Amniotic stem cell (primary cell): ENCODE measurements at regions not wholly inside any gene's neighbourhood (a gene's known extent, or its start where the extent isn't known, plus 50 kb on each side); places are given as distances from the start of the nearest gene placed in this dataset.

Experiments used
- DNase-seq: peaks from one replicate; lab custom pipeline; 2025; lab: John Stamatoyannopoulos, UW

DNA sequence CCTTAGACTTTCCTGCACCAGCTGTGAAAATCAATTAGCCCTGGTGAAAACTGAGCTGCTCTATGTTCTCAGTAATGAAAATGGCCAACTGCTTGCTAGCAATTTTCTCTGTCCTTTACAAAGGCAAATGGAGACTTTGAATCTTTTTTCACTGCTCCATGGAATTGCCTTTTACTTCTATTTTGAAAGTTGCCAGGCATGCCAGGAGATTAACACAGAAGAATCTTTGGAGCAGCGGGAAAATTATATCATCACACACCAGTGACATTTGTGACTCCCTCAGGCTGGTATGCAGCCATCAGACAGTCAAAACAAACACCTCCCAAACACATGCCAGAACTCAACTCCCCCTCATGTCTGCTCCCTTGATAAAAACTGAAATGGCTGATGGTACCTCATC lies 872.0 kb upstream of the FLRT2 start:
- DNase-seq, result no peak

DNA sequence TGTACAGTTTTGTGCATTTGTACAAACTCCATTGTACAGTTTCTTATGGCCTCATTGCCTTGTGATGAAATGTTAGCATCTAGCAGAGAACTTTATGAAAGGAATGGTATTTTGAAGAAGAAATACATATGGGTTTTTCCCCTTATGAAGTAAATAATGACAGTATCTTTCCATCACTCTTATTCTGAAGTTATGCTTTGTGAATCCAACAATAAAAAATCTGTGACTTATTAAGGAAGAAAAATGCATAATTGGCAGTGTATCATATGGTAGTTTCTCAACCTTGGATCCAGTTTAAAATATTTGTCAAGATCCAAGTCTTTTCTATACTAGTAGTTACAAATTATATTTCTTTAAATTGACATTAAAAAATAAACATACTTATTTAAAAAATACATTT lies 859.1 kb upstream of the FLRT2 start:
- DNase-seq, result no peak

DNA sequence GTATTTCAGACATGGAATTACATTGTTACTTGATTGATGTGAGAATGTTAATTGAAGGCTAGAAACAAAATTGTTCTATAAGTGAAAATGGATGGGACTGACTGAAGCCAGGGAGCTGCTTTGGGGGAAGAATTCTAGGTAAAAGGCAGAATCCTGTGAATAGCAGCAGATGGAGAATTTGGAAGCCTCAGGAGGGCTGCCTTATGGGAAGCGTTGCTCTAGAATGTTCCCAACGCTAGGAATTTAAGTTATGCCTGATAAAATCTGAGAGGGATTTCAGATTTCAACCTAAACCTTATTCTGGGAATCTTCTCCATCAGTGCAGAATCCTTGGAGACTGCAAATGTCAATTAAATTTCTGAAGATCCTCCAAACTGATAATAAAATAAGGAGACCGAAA lies 858.2 kb upstream of the FLRT2 start:
- DNase-seq, result no peak

DNA sequence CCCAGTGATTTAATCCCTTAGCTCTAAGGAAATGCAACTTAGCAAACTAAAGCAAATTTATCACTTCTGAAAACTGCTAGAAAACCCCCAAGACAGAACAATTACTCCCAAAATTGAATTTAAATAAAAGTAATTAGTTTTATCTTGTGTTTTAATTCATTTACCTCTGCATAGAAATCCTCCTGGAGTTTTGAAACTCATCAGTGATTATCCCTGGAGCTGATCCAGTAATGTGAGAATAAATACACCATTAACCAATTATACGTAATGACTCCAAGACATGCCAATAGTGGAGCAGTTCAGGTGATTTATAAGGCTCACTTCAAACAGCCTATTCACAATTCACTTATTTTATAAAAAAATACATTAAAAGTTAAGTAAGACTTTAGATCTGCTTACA lies 855.3 kb upstream of the FLRT2 start:
- no peak for DNase-seq

DNA sequence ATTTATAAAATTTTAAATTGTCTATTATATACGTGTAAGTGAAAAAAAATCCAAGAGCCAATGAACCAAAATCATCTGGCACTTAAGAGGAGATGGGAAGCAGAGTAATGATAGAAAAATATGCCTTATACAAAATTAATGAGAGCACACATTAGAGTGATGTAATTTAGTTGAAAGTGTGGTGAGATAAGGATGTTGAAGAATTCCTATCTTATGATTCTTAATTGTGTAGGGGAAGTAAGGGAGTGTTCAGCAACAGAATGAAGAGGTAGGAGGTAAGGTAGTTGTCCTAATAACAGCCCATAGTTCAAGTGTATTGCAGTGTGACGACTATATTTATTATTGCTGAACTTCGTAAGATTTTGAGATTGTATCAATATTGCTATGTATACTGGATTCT lies 843.4 kb upstream of the FLRT2 start:
- no peak for DNase-seq

DNA sequence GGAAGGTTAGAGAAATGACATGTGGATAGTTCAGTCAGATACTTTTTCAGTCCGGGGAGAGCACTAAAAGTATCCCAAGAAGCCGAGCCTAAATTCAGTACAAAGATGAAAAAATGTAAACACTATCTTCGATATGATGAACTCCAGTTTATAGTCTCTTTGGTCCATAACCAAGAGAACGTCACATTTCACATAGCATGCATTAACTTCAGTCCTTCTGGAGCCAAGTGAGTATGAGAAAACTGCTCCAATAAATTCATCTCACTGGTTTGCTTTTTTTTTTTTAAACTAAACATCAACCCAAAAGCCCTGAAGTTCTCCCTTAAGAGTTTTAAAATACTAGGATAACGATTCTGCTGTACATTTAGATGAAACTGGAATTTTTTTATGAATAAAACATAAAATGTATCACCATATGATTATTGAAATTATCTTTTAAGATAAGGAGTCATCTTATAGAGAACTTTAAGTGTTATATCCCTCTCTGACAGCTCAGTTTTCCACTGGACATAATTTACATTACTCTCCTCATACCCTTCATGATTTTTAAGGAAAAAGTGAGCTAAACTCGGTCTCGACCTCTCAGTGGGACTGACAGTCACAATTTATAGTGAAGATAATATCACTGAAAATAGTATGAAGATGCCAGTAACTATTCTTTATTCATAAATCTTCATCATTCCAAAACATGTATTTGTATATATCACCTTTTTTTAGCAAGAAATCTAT lies 841.5 kb upstream of the FLRT2 start:
- DNase-seq, result no peak

DNA sequence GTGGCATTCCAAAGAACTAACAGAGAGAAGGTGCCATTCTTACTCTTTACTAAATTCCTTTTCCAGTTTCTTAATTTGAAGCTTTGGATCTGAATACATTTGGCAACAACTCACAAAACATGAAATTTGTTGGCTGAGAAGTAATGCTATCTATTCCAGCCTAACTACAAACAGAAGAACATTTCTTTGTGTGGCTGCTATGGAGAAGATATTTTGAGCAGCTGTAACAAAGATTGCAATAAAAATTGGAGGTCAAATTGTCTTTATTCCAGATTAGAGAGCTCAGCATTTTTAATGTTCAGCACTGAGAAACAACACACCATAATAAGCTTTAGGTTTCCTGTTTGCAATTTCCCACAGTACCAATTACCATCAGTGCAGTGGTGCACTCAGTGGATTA lies 835.8 kb upstream of the FLRT2 start:
- DNase-seq, result no peak

DNA sequence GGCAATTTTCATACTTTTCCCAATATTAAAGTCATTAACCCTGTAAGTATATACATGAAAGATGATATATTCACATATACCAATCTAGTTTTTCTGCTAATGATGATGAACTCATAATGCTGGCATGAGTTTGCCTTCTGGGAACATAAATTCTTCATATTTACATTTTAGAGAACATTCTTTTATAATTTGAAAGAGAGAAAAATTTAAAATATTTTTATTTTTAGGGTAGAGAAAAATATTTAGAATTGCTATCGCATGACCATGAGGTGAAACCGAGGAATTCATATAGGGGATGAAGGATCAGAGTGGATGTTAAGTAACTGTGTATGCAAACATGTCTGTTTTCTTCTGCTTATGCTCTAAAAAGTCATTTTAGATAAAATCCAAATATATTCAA lies 825.3 kb upstream of the FLRT2 start:
- no peak for DNase-seq

DNA sequence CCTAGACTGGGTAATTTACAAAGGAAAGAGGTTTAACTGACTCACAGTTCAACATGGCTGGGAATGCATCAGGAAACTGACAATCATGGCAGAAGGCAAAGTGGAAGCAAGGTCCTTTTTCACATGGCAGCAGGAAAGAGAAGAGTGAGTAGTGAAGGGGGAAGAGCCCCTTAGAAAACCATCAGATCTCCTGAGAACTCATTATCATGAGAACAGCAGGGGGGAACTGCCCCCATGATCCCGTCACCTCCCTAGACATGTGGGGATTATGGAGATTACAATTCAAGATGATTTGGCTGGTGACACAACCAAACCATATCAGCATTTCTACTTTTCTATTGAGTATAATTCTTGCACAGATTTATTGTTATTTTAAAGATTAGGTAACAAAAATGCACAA lies 822.1 kb upstream of the FLRT2 start:
- no peak for DNase-seq

DNA sequence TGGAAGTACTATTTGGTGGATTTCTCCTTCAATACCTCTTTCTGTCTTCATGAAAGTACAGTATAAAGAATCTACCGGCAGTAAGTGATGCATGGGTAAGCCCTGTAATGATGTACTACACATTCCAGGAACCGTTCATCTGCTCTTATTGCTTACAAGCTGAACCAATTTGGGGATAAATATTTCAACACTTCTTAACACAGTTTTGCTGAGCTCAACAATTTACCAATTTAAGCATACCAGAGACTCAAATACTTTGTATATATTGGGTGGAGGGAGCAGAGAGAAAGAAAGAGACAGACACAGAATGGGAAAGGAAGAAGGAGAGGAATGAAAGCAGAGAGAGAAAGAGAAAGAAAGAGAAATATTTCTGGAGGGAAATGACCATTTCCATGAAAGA lies 821.1 kb upstream of the FLRT2 start:
- no peak for DNase-seq

DNA sequence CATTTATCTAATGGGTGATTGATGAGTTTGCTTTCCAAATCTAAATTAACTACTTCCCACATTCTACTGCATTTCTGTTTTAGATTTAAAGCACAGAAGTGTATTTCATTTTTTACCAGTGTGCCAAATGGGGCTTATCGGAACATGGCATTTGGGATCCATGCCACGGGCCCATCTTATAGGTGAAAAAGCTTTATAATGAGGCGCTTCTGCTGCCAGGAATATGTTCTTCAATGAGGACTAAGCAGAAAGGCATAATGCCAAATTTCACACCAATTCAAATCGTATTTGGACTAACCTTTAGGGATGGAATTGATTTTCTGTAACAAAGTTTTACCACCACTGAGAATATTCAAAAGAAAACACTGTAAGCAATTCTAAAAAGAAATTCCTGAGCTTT lies 803.5 kb upstream of the FLRT2 start:
- no peak for DNase-seq

DNA sequence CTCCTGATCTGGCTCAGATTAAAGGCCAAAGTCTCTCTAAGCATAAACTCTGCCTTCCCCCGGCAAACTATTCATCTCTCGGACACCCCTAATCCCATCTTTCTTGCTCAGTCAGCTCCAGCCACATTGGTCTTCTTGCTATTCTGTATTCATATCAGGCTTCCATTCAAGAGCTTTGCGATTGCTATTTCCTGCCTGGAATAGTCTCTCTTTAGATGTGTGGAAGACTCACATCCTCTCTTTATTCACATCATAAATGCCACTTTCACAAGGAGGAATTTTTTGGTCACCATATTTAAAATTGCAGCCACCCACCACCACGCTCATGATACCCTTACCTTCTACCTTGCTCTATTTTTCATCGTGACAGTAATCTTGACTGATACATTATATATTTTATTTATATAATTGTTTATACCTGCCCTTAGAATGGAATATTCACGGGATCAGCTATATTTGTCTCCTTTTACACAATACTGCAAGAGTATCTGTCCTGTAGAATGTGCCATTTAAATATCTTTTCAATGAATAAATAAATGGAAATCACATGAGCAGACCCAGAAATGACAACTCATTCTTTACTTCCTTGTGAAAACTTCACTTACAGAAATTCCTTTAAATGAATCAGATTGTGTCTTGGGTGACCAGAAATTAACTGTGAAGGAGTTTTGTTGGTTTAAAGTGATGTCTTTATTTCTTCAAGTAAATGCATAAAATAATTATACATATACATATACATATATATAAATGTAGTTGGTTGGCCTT lies 780.6 kb upstream of the FLRT2 start:
- DNase-seq, result no peak

DNA sequence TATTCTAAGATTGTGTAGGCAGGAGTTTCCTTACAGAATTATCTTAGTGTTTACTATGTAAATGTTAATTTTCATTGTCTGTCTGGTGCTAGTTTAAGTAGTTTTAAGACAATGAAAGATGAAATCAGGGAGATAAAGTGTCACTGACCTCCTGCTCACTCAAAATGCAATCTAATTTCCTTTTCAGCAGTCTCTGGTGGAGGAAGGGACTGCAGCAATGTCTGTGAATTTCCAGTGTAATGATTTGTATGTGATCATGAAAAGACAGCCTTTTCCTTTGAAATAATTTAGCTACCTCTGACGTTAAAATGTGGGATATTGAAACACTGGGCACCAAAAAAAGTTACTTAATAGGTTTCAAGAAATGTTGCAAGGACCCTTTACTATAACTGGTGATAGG lies 779.7 kb upstream of the FLRT2 start:
- no peak for DNase-seq

DNA sequence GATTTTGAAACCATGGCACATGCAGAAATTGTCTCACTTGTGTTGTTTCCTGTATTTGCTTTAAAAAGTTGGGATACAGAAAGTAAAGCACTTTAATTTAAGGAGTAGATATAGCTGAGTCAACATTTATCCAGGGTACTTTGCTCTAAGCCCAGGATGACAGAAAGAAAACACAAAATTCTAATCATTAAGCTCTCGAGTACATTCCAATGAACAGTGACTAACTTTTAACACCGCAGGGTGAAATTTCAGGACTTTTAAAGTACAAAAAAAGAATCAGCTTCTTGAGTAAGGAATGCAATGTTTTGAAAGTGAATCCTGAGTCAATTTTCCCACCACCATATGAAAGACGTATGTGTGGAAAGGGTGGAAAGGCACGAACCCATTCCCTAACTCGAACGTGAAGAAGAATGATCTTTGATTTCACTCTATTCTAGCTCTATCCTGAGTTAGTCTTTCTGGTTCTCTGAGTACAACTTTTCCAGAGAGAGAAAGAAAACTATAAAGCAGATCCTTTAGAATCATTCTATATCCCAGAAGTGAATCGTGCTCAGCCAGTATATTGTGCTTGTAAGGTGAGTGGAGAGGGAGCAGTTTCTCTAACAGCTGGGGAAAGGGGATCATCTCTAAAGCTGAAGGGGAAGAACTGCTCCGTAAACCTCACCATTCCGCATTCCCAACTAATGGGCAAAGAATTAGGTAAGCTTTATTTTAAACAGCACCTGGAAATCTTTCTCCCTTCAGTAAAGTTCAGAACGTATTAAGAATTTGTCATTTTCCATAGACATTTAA lies 779.0 kb upstream of the FLRT2 start:
- no peak for DNase-seq

DNA sequence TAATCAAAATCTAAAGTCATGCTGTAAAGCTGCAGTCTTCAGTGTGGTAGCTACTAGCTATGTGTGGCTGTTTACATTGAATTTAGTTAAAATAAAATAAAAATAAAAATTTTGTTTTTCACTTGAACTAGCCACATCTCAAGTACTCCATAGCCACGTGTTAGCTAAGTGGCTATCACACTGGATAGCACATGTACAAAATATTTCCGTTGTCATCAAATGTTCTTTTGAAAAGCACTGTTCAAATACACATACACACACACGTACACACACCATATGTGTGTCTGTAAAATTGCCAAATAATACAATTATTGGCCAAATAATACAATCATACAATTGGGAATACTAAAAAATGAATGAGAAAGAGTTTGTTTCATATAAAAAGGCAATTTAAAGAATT lies 778.2 kb upstream of the FLRT2 start:
- DNase-seq, result no peak

DNA sequence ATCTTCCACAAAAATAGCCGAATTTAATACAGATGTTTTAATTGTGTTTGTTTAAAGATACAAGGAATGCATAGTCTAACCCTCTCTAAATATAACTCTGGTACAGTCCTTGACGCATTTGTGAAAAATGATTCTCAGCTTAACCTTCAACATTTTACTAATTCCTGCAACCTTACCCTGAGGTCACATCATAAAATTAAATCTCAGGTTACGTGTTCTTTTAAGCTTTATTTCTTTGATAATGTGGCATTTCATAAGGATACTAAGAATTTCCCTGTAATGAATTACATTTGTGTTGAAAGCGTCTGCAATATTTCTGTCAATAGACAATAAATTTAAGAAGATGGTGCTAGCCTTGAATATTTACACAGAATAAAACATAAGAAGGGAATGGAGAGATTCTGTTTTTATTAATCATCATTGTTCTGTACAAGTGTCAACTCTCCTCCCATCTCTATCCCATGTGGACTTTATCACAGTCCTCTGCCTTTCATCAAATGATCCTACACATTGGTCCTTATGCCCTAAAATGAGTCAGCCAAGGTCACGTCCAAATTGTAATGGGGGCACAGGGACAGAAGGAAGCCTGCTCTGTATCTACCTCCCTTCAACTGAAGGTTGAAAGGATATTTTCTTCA lies 769.3 kb upstream of the FLRT2 start:
- no peak for DNase-seq

DNA sequence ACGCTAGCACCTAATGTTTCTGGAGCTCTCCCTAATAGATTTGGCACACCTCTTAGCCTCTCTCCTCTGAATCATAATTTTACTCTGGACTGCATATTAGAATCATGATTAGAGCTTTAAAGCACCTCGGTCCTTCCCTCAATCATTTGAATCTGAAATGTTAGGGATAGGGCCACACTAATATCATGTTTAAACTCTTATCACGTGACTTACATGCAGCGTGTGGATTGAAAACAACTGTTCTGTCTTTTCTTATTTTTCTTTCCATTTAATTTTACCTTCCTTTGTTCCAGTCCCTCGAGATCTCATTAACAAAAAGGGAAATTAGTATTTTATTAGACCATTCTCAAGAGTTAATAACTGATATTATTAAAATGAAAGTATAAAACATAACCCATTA lies 762.5 kb upstream of the FLRT2 start:
- no peak for DNase-seq

DNA sequence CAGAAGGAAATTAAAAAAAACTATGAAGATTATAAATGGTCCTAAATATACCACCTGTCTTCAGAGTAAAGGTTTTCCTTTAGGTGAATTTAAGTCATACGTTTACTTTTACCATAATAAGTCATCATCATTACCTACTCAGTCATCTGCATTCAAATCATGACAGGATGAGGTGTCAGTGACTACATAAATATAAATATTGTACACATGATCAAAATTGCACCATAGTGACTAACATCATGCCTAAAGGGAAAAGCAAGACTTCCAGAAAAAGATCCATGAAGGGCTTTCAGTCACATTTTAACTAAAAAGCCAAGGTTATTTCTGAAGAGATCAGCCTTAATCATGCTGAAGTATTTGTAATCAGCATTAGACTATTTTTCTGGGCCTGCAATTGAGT lies 759.9 kb upstream of the FLRT2 start:
- no peak for DNase-seq

DNA sequence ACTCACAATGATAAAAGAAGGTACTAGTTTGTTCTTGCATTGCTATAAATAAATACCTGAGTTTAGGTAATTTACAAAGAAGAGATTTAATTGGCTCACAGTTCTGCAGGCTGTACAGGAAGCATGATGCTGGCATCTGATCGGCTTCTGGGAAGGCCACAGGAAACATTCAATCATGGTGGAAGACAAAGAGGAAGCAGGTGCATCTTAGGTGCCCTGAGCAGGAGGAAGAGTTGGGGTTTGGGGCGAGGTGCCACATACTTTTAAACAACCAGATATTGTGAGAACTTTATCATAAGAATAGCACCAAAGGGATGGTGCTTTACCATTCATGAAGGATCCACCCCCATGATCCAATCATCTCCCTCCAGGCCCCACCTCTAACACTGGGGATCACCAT lies 752.6 kb upstream of the FLRT2 start:
- no peak for DNase-seq

DNA sequence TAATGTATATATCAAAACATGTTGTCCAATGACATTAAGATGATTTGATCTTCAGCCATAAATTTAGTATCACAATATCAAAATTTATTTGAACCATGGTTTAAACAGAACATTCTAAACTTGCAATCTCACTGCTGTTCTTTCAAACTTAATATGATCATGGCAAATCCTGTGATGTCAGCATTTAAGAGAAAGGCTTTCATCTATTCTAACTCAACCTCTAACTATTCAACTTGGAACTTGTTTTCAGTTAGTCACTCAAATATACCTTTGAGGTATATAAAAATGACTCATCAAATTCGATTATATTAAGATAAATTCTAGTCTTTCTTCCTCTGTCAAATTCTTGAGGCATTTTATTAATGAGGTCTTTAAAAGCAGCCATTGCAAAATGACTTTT lies 747.0 kb upstream of the FLRT2 start:
- DNase-seq, result no peak

DNA sequence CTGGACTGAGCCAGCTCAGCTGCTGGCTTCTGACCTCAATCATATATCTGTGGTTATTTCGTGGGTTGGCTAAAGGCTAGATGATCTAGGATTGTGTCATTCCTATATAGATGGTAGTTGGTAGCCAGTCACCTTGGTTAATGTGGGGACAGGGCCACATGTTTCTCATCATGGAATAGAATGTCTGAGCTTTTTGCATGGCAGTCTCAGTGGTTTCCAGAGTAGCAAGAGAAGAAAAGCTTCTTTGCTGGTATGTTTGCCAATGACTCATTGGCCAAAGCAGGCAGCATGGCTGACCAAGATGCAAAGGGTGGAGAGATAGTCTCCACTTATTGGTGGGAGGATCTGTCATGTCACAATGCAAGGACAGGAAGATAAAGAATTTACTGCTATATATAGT lies 746.4 kb upstream of the FLRT2 start:
- no peak for DNase-seq

DNA sequence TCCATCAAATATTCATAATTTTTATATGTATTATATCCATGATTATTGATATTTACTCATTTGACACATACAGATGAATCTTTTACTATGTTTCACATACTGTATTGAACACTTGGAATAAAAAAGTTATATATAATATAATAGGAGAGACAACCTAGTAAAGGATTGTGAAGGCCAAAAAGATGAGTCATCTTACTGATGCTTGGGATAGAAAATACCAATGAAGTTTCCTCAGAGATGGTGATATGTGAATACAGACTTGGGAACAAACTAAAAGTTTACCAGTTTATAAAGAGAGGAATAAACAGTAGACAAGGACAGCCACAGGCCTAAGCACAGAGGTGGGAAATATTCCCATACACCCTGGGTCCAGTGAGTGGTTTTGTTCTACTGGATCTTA lies 743.9 kb upstream of the FLRT2 start:
- DNase-seq, result no peak

DNA sequence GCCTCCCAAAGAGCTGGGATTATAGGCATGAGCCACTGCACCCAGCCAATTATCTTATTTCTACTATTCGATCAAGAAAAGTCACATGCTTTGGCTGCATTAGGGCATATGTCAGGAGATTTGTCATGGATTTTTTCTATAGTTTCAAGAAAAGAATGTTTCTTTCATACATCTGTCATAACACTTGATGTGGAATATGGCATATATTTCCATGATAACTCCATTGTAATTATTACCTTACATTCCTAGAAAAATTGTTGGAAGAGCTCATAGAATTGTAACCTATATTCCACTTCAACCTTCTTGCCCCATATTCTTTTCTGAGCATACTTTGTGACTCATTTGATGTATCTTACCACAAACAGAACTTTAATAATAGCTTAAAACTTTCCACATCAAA lies 740.9 kb upstream of the FLRT2 start:
- DNase-seq, result no peak
